ENCODE measurements at regions not wholly inside any gene's neighbourhood (a gene's known extent, or its start where the extent isn't known, plus 50 kb on each side); places are given as distances from the start of the nearest gene placed in this dataset.

DNA sequence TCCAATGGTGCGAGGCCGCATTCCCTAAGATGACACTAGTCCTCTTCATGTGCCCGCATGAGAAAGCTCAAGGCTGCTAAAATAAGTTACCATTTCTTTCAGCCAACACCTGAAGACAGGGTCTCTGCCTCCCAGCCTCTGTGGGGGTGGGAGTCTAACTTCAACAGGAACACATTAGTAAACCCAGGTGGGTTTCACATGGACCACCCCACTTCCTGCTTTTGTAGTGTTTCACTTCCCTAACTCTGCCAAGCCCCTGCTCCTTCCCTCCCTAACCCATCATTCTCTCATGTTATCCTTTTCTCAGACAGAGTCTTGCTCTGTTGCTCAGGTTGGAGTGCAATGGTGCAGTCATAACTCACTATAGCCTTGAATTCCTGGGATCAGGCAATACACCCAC lies 783.6 kb downstream of the UQCRFS1 start:
- in situ Hi-C loops (cut with MboI; ENCODE audit: low sequenced_read_pairs) = no loop called here

DNA sequence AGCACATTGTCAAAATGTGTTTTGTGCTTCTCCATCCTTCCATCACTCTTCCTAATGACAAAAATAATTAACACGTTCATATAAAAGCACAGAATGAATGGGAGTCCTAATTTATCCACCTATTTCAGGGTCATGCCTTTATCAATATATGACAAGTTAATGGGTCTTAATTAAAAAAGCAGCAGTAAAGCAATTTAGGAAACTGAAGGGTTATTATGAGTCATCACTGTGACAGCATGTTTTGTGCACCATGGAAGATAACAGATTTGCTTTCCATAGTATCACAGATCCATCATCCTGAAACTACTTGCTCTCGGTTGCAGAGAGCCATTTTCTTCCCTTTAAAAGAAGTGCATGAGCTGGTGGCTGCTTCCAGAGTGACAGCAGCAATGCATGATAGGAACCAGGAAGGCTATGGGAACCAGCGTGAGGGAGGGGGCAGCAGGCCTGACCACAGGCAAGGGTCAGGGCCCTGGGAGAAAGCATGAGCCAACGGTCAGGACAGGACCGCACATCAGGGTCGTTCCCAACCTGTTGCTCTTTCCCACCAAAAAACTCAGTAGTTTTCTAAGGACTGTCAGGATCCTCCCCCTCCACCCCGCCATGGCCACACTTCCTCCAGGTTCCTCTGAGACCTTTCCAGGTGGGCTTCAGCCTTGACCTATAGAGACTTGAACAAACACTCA lies 784.1 kb downstream of the UQCRFS1 start:
- in situ Hi-C loops (cut with MboI; ENCODE audit: low sequenced_read_pairs) = no loop called here

DNA sequence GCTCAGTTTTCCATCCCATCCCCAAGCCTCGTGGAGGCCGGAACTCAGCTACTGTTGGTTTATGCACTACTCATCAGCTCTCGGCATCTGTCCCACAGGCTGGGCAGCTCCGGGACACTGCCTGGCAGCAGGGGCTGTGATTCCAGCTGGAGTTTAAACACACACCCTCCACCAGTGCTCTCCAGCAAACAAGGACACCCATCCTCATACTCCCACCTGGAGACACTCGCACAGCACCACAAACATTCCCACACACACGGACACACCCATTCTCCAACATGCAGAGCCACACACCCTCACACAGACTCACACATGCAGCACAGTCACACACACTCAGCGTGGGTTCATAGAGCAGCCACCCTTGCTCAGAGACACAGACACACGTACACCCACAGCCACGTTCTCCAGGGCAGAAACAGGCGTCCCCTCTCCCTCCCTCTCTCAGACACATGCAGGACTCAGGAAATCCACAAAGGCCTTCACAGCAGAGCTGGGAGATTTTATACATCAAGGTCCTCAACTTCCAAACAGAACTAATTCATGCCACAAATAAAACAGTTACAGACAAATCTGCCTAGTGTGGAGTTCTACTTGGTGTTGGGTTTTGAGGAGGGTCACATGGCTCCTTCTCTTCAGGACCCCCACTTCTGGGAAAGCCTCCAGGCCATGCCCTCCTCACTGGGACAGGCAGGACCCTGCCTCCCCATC lies 785.4 kb downstream of the UQCRFS1 start:
- in situ Hi-C loops (cut with MboI; ENCODE audit: low sequenced_read_pairs) = no loop called here

DNA sequence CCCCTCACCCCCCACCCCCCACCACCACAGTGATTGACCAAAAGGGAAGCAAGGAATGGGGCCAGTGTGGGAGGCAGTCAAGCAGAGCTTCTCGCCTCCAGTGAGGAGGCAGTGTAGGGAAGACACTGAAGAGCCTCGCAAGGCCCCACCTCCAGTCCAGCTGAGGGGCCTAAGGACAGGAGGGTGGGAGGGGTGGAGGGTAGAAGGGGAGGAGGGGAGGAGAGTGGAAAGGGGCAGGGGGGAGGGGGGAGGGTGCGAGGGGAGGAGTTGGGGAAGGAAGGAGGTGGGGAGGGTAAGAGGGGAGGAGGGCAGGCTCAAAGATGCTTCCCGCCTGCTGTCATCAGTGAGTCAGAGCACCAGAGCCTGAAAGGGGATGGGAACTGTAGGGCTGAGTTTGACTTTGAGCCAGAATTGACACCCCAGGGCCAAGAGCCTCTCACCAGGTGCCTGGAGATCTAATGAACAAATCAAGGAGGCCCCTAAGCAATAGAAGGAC lies 786.2 kb downstream of the UQCRFS1 start:
- in situ Hi-C loops (cut with MboI; ENCODE audit: low sequenced_read_pairs) = no loop called here

DNA sequence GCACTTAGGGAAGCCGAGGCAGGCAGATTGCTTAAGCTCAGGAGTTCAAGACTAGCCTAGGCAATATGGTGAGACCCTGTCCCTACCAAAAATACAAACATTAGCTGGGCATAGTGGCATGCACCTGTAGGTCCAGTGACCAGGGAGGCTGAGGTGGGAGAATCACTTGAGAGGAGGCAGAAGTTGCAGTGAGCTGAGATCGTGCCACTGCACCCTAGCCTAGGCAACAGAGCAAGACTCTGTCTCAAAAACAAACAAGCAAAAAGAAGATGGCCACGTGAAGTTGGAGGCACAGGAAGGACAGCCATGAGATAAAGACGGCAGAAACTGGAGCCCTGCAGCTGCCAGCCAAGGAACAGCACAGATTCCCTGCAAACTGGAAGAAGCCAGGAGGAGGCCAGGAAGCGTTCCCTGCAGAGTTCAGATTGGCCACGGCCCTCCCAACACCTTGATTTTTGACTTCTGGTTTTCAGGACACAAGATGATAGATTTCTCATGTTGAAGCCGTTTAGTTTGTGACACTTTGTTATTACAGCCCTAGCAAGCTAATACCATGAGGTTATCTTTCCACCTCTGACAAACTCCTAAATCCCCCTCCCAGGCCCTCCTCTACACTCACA lies 786.7 kb downstream of the UQCRFS1 start:
- in situ Hi-C loops (cut with MboI; ENCODE audit: low sequenced_read_pairs) = no loop called here

DNA sequence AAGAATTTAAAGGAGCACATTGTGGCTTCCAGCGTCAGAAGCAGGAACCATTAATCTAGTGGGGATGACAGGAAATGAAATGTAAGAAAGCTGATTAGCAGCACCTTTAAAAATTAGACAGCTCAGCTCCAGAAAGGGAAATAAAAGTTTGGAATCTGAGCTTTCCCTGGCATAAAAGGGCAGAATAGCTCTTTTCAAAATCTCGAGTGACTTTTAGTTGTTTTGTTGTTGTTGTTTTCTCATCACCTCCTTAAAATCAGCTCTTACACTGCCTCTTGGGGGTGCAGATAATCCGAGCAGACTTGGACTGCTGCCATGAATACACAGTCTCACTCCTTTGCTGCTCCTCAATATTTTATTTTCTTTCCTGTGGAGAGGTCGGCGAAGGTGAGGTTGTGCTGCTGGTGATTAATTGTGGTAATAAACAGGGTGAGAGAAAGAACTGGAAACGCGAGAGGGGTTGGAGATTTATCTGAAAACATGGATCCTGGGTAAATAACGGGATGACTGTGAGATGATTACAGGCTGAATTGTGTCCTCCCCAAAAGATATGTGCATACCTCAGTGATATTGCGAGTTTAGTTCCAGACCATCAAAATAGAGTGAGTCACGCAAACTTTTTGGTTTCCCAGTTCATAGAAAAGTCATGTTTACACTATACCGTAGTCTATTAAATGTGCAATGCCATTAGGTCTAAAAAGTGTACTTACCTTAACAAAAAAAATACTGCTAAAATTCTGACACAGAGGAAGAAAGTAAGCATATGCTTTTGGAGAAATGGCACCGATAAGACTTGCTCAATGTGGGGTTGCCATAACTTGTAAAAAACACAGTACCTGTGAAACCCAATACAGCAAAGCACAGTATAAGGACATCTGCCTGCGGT lies 787.7 kb downstream of the UQCRFS1 start:
- in situ Hi-C loops (cut with MboI; ENCODE audit: low sequenced_read_pairs) = no loop called here

DNA sequence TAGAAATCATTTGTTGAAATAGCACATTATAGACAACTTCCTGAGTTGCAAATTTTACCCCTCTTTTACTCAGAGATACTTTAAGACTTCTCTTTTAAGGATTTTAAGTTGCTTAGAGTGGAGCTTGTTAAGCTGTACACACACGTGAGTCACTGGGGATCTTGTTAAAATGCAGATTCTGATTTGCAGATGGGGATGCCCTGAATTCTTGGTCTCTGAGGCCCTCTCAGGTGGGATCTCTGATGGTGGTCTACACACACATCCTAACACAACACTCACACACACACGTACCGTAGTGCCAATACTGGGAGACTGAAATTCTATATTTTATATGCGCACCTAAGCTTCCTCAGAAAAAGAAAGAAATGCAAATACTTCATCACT lies 788.3 kb downstream of the UQCRFS1 start:
- in situ Hi-C loops (cut with MboI; ENCODE audit: low sequenced_read_pairs) = no loop called here

DNA sequence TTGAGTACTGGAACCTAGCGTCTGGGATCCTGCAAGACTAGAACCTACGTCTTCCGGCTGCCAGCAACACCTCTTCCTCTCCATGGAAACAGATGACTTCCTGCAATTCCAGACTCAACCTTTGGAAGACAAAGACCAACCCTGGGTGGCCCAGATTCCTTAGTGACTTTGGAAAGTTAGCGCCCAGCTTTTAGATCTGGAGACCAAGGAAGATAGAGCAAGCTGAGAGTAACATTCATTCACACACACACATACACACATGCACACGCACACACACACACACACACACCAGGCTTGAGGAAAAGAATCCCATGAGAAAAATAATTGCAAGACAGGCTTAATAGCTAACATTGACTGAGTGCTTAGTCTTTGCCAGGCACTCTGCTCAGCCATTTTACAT lies 788.9 kb downstream of the UQCRFS1 start:
- in situ Hi-C loops (cut with MboI; ENCODE audit: low sequenced_read_pairs) = no loop called here

DNA sequence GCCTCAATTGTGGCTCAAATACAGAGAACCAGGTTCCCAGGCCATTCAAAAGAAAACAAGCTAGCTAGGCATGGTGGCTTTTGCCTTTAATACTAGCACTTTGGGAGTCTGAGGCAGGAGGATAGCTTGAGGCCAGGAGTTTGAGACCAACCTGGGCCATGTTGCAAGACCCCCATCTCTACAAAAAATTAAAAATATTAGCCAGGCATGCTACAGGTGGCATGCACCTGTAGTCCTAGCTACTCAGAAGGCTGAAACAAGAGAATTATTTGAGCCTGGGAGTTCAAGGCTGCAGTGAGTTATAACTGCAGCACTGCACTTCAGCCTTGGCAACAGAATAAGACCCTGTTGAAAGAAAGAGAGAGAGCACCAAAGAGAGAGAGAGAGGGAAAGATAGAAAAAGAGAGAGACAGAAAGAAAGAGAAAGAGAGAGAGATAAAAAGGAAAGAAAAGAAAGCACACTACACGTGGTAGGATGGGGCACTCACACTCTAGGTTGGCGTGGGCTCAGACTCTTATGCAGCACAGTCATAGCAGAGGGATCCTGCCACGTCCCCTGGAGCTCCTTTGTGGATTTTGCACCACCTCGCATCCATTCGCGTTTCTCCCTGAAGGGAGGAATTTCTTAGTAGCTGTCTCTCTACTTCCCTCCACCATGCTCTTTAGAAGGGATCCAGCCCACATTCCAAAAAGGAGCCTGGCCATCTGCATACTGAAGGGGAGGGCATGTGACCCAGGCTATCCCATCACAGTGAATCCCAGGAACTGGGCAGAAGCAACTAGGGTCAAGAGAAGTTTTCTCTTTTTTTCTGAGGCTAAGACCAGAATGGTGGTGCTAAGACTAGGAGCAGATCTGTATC lies 789.9 kb downstream of the UQCRFS1 start:
- in situ Hi-C loops (cut with MboI; ENCODE audit: low sequenced_read_pairs) = no loop called here

DNA sequence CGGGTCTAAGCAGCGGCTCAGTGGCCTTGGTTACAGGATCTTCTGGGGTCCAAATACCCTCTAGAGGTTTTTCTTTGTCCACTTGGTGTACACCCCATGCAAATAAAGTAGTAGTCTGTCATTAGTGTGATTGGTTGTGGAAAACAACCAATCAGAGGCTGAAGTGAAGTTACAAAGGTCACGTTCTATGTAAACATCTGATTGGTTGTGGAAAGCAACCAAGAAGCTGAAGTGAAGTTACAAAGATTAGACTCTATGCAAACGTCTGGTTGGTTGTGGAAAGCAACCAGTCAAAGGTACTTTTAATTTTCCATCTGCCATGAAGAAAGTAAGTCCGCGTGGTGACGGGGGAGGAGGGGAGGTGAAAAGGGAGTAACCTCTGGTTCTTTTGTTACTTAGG lies 790.9 kb downstream of the UQCRFS1 start:
- in situ Hi-C loops (cut with MboI; ENCODE audit: low sequenced_read_pairs) = no loop called here

DNA sequence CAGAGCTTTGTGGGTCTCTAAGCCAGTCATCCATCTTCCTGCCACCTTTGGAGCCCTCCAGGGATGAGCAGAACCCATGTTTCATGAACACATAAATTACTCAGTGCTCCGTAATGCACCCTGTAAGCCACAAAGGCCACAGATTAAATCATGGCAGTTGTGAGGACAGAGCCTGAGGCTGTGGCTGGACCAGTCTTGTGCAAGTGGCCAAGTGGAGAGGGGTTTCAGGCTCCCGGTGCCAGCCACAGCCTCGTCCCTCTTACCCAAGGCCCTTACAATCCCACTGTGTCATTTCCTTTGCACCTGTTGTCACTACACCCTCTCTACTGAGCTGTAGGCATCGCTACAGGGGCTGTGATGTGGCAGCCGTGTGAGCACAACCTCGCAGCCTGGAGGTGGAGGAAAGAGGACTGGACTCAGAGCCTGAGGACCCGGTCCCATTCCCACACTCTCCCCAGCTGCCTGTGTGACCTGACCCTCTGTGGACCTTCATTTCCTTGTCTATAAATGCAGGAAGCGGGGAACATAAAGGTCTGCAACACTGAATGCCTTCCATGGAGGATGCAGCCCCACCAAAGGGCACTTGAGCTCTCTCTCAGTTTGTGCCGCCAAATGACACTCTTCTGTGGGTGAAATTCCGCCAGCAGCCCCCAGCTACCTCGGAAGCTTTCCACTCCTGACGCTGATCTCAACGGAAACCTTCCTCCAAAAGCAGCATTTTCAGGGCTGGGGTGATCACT lies 792.0 kb downstream of the UQCRFS1 start:
- in situ Hi-C loops (cut with MboI; ENCODE audit: low sequenced_read_pairs) = no loop called here

DNA sequence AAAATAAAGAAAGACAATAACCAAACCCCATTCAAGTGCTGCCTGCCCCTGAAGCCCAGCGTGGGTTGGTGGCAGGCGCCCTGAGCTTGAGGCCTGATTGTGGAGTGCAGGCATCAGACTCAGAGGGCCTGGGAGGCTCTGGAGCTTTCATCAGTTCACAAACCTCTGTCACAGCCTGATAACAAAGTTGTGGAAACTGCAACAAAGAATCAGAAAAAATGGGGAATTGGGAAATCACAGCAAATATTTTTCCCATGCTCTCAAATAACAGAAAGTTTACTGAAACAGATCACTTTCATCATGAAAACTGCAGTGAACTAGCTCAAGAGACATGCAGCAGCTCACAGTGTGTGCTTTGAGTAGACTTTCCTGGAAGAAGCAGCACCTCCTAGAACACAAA lies 793.6 kb downstream of the UQCRFS1 start:
- in situ Hi-C loops (cut with MboI; ENCODE audit: low sequenced_read_pairs) = no loop called here

DNA sequence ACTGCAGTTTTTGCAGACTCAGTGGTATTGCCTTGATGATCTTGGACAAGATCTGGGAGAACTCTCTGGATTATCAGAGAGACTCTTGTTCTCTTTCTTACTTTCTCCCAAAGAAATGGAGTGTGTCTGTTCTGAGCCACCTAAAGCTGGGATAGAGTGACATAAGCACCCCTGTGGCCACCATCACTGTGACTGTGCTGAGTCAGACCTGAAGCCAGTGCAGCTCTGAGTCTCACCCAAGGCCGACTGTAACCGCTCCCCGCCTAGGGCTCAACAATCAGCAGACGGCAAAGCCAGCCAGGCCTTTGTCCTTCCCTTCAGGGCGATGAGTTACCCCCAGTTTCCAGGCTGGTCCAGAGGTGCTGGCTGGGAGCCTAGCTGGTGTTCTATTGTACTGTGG lies 795.6 kb downstream of the UQCRFS1 start:
- in situ Hi-C loops (cut with MboI; ENCODE audit: low sequenced_read_pairs) = no loop called here

DNA sequence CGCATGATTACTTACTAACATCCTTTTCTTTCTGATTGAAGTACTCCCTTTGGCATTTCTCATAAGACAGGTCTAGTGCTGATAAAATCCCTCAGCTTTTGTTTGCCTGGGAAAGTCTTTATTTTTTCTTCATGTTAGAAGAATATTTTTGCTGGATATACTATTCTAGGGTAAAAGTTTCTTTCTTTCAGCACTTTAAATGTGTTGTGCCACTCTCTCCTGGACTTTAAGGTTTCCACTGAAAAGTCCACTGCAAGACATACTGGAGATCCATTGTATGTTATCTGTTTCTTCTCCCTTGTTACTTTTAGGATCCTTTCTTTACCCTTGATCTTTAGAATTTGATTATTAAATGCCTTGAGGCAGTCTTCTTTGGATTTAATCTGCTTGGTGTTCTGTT lies 796.7 kb downstream of the UQCRFS1 start:
- in situ Hi-C loops (cut with MboI; ENCODE audit: low sequenced_read_pairs) = no loop called here

DNA sequence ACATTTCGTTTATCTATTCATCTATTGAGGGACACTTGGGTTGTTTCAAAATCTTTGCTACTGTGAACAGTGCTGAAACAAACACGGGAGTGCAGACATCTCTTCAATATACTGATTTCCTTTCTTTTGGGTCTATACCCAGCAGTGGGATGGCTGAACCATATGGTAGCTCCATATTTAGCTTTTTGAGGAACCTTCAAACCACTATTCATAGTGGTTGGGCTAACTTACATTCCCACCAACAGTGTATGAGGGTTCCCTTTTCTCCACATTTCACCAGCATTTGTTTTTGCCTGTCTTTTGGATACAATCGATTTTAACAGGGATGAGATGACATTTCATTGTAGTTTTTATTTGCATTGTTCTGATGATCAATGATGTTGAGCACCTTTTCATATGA lies 798.2 kb downstream of the UQCRFS1 start:
- in situ Hi-C loops (cut with MboI; ENCODE audit: low sequenced_read_pairs) = no loop called here

DNA sequence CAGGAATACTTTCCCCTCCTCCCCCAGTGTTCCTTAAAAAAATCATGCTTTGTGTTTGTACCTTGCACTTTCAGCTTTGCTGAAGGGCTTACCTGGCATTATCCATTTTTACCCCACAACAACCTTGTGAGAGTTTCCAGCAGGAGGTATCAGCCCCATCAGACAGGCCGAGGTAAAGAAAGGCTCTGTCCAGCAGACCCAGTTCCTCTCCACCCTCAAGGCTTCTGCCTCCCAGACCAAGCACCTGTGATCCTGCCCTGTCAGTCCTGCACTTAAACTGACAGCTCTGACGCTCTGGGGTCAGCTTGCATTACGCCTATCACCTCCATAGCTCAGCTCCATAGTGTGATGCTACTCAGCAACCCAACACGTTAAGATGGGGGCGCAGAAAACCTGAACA lies 803.1 kb downstream of the UQCRFS1 start:
- in situ Hi-C loops (cut with MboI; ENCODE audit: low sequenced_read_pairs) = no loop called here

DNA sequence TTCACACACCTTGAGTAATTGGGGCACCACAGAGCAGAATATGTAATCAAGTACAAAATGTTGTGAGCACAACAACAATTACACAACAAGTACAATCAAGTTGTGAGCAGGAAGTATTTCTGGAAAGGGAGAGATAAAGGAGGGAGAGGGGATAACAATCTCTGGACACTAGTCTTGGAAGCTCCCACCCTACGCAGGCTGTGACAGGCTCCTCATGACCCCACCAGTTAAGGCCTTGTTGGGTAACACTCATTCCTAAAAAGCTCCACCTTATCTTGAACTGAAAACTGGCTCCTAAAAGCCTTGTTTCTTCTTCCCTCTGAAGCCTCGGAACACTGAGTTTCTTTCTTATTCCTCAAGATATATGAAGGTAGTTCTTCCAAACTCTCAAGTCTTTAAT lies 806.0 kb downstream of the UQCRFS1 start:
- in situ Hi-C loops (cut with MboI; ENCODE audit: low sequenced_read_pairs) = no loop called here

DNA sequence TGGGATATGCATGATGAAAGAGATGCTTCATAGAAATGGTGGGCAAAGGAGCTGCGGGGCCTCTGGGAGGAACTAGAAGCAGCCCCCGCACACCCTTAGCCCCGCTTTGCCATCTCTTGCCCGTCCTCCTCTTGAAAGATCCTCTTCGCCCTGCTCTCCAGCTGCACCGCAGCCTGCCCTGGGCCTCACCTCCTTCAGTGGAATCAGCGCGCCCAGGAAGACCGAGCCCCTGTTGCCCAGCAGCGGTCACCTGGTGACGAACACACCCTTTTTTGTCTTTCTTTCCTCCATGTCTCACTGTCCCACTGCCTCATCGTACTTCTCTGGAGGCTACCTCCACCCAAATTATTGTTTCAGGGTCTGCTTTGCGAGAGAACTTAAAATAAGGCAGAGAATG lies 807.6 kb downstream of the UQCRFS1 start:
- in situ Hi-C loops (cut with MboI; ENCODE audit: low sequenced_read_pairs) = no loop called here

DNA sequence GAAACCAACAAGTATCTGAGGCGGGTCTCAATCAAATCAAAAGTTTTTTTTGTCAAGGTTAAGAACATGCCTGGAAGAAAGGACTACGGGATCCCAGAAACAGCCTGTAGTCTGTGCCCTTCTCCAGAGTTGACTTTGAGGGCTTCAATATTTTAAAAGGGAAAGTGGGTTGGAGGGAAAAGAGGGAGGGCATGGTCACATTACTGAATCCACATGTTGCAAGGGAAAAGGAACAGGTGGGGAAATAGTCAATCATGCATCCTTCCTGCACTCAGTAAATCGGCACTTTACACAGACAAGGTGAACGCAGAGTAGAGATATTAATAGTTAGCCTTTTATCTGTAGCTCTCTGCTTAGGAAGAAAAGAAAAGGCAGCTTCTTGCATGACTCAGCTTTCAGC lies 808.5 kb downstream of the UQCRFS1 start:
- in situ Hi-C loops (cut with MboI; ENCODE audit: low sequenced_read_pairs) = no loop called here

DNA sequence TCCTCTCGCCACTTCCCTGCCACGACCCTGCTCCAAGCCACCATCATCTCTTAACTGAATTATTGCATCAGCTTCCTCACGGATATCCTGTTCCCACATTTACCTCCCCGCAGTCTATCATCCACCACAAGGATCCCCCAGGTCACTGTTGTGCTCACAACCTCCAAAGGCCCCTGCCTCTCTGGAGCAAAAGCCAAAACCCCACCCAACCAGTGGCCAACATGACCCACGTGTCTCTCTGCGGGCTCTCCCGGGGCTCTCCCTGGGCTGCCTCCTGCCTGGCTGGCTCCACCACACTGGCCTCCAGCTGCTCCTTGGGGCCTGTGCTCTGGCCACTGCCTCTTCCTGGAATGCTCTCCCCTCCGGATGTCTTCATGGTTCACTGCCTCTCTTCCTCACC lies 809.3 kb downstream of the UQCRFS1 start:
- in situ Hi-C loops (cut with MboI; ENCODE audit: low sequenced_read_pairs) = no loop called here

Measured in HL-60/S4 treated with phorbol 12-myristate 13-acetate at 8.2 ng/mL for 4 days and 3 days (cell line).